ENCODE measurements at regions not wholly inside any gene's neighbourhood (a gene's known extent, or its start where the extent isn't known, plus 50 kb on each side); places are given as distances from the start of the nearest gene placed in this dataset.

GRCh38 chr4:22911285-22911684, 218.5 kb downstream of the GBA3 start:
- no peak for DNase-seq (ENCODE audit: low read depth in 3 of 3, low spot score in 2 of 3)

DNA sequence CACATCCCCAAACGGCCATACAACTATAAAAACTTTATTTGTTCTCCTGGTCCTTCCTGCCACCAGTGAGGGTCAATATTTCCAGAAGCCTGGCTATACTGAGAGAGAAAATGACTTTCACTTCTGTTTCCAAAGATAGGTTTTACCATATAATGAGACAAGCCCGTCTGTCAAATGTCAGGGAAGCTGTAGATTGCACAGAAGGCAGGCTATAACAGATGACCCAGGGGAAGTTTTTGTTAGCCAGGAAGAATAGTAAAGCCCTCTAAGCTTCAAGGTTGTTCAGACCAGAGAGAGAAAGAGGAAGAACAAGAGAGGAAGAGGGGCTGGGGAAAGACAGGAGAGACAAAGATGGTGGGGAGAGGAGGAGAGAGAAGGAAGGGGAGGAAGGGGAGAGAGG, 217.5 kb downstream of the GBA3 start:
- DNase-seq (ENCODE audit: low read depth in 3 of 3, low spot score in 2 of 3): no peak

- DNase-seq (ENCODE audit: low read depth in 3 of 3, low spot score in 2 of 3): no peak
Measured at GRCh38 chr4:22906045-22906444, 213.3 kb downstream of the GBA3 start.

DNA sequence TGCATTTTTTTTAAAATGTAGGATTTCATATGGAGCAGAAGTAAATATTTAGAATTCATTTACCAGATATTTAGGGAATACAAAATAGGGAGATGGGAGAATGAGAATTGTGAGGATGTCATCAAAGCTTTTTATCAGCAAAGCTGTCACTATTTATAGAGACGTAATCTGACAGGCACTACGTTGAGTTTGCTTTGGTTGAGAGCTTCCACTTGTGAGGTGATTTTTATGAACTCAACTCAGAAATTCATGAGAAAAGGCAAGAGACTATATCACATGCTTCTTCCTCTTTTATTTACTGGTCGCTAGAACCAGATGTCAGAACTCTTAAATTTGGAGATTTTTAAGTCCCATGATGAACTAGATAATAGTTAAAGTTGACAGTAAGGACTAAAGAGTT, 211.2 kb downstream of the GBA3 start:
- DNase-seq (ENCODE audit: low read depth in 3 of 3, low spot score in 2 of 3): no peak

DNA sequence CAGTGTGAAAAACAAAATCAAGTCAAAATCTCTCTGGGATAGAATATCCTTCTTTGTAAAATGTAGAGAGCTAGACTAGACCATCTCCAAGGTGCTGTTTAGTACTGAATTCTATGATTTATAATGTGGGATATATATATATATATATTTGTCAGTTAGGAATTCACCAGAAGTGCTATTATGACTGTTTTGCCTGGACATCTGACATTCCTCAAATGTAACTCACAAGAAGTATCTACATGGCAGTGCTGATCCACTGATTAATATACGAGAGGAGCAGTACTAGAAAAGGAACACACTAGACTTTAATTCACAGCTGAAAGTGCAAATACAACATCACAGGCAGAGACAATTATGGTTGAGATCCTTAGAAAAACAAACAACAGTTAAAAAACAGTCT, 208.9 kb downstream of the GBA3 start:
- no peak for DNase-seq (ENCODE audit: low read depth in 3 of 3, low spot score in 2 of 3)

- no peak for DNase-seq (ENCODE audit: low read depth in 3 of 3, low spot score in 2 of 3)
Measured at GRCh38 chr4:22900876-22901275, 208.1 kb downstream of the GBA3 start.

DNA sequence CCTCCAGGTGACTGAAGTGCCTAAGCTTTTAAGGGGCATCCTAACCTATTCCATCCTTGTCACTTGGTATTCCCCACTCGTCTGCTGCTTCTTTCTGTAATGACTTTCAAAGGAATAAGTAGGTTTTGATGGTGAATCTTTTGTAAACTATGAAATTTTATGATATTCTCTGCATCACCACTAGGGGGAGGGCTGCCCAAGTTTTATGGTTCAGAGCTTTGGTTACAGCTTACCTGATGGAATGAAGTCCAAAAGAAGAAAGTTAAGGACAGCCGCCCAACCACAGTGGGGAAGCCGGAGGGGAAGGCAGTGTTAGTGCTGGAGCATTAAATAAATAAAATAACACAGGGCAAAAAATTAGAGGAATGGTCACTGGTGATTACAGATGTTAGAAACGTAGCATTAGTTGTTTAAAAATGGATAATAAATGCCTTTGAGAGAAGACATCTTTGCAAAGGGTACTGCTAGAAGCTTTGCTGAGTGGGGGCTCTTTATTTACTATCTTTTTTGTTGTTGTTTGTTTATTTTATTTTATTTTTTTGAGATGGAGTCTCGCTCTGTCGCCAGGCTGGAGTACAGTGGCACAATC, 204.9 kb downstream of the GBA3 start:
- peak in 2 of 3 donors; percentile 4 for DNase-seq (ENCODE audit: low read depth in 3 of 3, low spot score in 2 of 3)

DNA sequence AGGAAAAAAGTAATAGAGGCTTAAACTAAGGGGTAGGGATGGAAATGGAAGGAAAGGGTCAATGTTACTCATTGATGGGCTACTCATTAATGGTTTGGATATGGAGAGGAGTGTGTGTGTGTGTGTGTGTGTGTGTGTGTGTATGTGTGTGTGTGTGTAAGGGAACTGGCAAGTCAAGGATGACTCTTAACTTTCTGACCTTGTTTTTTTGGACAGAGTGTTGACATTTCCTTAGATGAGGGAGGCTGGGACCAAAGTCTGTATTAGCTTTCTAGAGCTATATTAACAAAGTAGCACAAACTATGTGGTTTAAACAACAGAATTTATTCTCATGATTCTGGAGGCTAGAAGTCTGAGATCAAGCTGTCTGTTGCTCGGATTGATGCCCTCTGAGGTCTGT, 202.7 kb downstream of the GBA3 start:
- DNase-seq (ENCODE audit: low read depth in 3 of 3, low spot score in 2 of 3): no peak

- no peak for DNase-seq (ENCODE audit: low read depth in 3 of 3, low spot score in 2 of 3)
Measured at GRCh38 chr4:22884157-22884556, 191.4 kb downstream of the GBA3 start.

GRCh38 chr4:22881411-22881810, 188.7 kb downstream of the GBA3 start:
- DNase-seq (ENCODE audit: low read depth in 3 of 3, low spot score in 2 of 3): peak in 2 of 3 donors; percentile 4 to 33

DNA sequence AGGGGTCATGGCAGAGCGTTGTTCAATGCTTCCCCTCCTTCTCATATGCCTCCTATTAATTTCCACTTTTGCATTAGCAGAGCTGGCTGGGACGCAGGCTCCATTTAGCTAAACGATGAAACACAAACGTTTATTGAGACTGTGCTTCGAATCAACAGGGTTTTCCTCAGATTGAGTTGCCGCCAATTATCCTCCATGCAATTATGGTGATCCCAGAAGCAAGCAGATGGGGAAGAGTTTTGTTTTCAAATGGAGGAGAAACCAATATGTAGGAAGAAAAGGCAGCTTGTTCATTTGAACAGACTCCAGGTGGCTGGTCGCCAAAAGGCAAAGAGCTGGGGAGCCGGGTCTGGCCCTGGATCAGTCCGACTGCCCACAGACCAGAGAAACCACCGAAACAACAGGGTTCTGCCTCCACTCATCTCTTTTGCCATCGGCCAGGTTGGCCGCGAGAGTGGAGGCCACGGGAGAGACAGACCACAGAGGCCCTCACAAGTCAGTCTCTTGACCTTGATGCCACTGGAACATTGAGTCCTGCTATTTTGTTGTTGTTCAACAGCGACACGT, 184.8 kb downstream of the GBA3 start:
- no peak for DNase-seq (ENCODE audit: low read depth in 3 of 3, low spot score in 2 of 3)

- DNase-seq (ENCODE audit: low read depth in 3 of 3, low spot score in 2 of 3): no peak
Measured at GRCh38 chr4:22876270-22876669, 183.5 kb downstream of the GBA3 start.

- DNase-seq (ENCODE audit: low read depth in 3 of 3, low spot score in 2 of 3): no peak
Measured at GRCh38 chr4:22875587-22876257, 183.0 kb downstream of the GBA3 start.

GRCh38 chr4:22874334-22874912, 181.7 kb downstream of the GBA3 start:
- DNase-seq (ENCODE audit: low read depth in 3 of 3, low spot score in 2 of 3): no peak

- no peak for DNase-seq (ENCODE audit: low read depth in 3 of 3, low spot score in 2 of 3)
Measured at GRCh38 chr4:22873899-22874298, 181.2 kb downstream of the GBA3 start.

DNA sequence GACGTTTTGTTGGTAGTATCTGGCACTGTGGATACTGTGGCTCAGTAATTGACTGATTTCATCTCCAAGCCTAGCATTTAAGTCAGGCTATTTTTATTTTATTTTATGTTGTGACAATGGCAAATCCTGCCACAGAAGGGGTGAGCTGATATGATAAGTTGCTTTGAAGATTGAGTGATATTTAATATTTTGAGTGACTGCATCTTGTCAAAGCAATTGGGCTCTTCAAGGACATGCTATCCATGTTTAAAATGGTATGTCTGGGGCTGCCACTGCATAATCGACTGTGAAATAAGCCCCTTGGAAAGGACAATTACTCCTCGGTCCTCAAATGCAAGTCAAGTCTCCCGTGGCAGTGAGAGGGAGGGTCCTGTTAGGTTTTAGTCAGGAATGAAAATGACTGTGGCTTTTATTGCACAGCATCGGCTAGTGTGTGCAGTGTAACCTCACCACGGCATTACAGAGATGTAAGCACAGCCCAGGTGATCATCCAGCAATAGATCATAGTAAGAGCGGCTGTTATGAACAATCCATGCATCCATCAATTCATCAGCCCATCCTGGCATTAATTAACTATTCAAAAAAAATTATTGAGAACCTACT, 178.2 kb downstream of the GBA3 start:
- DNase-seq (ENCODE audit: low read depth in 3 of 3, low spot score in 2 of 3): no peak

DNA sequence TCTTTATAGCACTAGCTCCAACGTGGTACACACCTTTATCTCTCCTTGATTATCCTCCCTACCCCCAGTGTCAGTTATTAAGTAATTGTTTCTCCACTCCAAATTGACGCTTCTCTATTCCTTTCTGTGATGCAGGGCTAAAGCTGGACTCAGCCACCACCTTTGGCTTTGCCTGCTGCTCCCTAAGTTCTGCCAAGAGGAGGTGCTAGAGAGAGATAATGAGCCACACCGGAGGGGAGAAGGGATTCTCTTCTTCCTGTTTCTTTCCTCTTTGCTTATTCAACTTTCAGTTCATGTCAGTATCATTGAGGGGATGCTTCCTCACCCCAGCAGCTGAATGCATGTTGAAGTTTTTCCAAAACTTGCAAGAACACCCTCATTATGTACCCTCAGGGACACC, 176.5 kb downstream of the GBA3 start:
- no peak for DNase-seq (ENCODE audit: low read depth in 3 of 3, low spot score in 2 of 3)

Data from right renal cortex interstitium (tissue), 3 donors.